IMR-90 (cell line): ENCODE measurements at regions not wholly inside any gene's neighbourhood (a gene's known extent, or its start where the extent isn't known, plus 50 kb on each side); places are given as distances from the start of the nearest gene placed in this dataset.

Source experiments
- ATAC-seq: fragments of 200-7000 bp; cut with Tn5 transposase; 2 replicates; pipeline ENCODE4 v1.9.1; 2020; ENCODE audit warnings: low read depth, mild to moderate bottlenecking, moderate library complexity
- BruUV-seq: library from RNA; stranded (reverse); fragments of 400-500 nt; replicated peaks from 2 replicates; lab custom pipeline; 2021; lab: Mats Ljungman, UMichigan
- CTCF ChIA-PET: fragments of 300-600 bp; formaldehyde crosslinking; extraction: SDS; loops from one replicate; lab custom pipeline; 2021; ENCODE audit warnings: antibody characterized with exemption; lab: Yijun Ruan, JAX
- POLR2A ChIA-PET: fragments of 300-600 bp; sonication (Branson Sonifier 250); formaldehyde crosslinking; loops from one replicate; lab custom pipeline; 2022; ENCODE audit warnings: antibody characterized with exemption; ENCODE audit not compliant: unreplicated experiment; lab: Charles Lee
- DNase-seq: peaks from one replicate; pipeline ENCODE4 v3.0.0; 2013
- H2AFZ ChIP-seq: replicated peaks from 2 replicates; pipeline ENCODE3; 2013; ENCODE audit warnings: low read length, mild to moderate bottlenecking; ENCODE audit not compliant: poor library complexity
- H2AK5ac ChIP-seq: 2 replicates; pipeline ENCODE4 v1.6.1; 2013; ENCODE audit warnings: low read depth, low read length, inconsistent platforms
- H2AK9ac ChIP-seq: replicated peaks from 2 replicates; pipeline ENCODE3; 2013; ENCODE audit warnings: mild to moderate bottlenecking, low read depth, low read length, moderate library complexity; ENCODE audit not compliant: poor library complexity
- H2BK120ac ChIP-seq: 2 replicates; pipeline ENCODE4 v1.6.1; 2013; ENCODE audit warnings: low read depth, low read length, inconsistent platforms
- H2BK15ac ChIP-seq: 3 replicates; pipeline ENCODE4 v1.6.1; 2013; ENCODE audit warnings: low read depth, low read length, inconsistent platforms
- H2BK20ac ChIP-seq: 2 replicates; pipeline ENCODE4 v1.6.1; 2013; ENCODE audit warnings: low read depth, mild to moderate bottlenecking, inconsistent platforms, low read length, moderate library complexity
- H2BK5ac ChIP-seq: 2 replicates; pipeline ENCODE4 v1.6.1; 2013; ENCODE audit warnings: mild to moderate bottlenecking, low read depth, low read length, inconsistent platforms; ENCODE audit not compliant: poor library complexity, severe bottlenecking
- H3K14ac ChIP-seq: replicated peaks from 2 replicates; pipeline ENCODE4 v1.6.1; 2013; ENCODE audit warnings: low read depth, low read length, inconsistent platforms
- H3K18ac ChIP-seq: 2 replicates; pipeline ENCODE4 v1.6.1; 2013; ENCODE audit warnings: low read depth, low read length, control low read depth
- H3K23ac ChIP-seq: 2 replicates; pipeline ENCODE4 v1.6.1; 2013; ENCODE audit warnings: low read depth, low read length, inconsistent platforms
- H3K27ac ChIP-seq: 2 replicates; pipeline ENCODE4 v1.5.1; 2013; ENCODE audit warnings: mild to moderate bottlenecking, control low read depth, low read length; ENCODE audit not compliant: insufficient read depth
- H3K27me3 ChIP-seq: 2 replicates; pipeline ENCODE4 v1.6.1; 2013; ENCODE audit warnings: low read length; ENCODE audit not compliant: control insufficient read depth, insufficient read depth
- H3K36me3 ChIP-seq: 2 replicates; pipeline ENCODE4 v1.6.1; 2013; ENCODE audit warnings: low read length, mixed read lengths; ENCODE audit not compliant: control insufficient read depth, insufficient read depth
- H3K4ac ChIP-seq: 2 replicates; pipeline ENCODE4 v1.6.1; 2013; ENCODE audit warnings: low read depth, low read length, inconsistent platforms
- H3K4me1 ChIP-seq: 2 replicates; pipeline ENCODE4 v1.6.1; 2013; ENCODE audit warnings: low read length, mixed read lengths; ENCODE audit not compliant: control insufficient read depth, insufficient read depth
- H3K4me2 ChIP-seq: 2 replicates; pipeline ENCODE4 v1.6.1; 2013; ENCODE audit warnings: low read depth, mild to moderate bottlenecking, control low read depth, low read length, moderate library complexity
- H3K4me3 ChIP-seq: 2 replicates; pipeline ENCODE4 v1.5.1; 2013; ENCODE audit warnings: low read depth, mild to moderate bottlenecking, control low read depth, low read length, moderate library complexity; ENCODE audit not compliant: insufficient read depth
- H3K56ac ChIP-seq: 2 replicates; pipeline ENCODE4 v1.6.1; 2013; ENCODE audit warnings: low read length, inconsistent platforms; ENCODE audit not compliant: insufficient read depth; ENCODE audit errors: extremely low read depth
- H3K79me1 ChIP-seq, 2 experiments: 2 replicates each; pipeline ENCODE4 v1.6.1; 2013; ENCODE audit warnings: low read length in 2 of 2, inconsistent platforms in 1 of 2, low read depth in 1 of 2
- H3K9ac ChIP-seq: 2 replicates; pipeline ENCODE4 v1.6.1; 2013; ENCODE audit warnings: low read depth, low read length, control low read depth
- H3K9me1 ChIP-seq: 2 replicates; pipeline ENCODE4 v1.6.1; 2013; ENCODE audit warnings: low read length, inconsistent platforms; ENCODE audit not compliant: insufficient read depth
- H3K9me3 ChIP-seq: 2 replicates; pipeline ENCODE4 v1.6.1; 2013; ENCODE audit warnings: low read length; ENCODE audit not compliant: control insufficient read depth, insufficient read depth
- H4K20me1 ChIP-seq: 2 replicates; pipeline ENCODE4 v1.6.1; 2013; ENCODE audit warnings: low read length, inconsistent platforms; ENCODE audit not compliant: insufficient read depth
- H4K5ac ChIP-seq: 2 replicates; pipeline ENCODE4 v1.6.1; 2013; ENCODE audit warnings: mild to moderate bottlenecking, low read depth, low read length, control low read depth
- H4K8ac ChIP-seq, 2 experiments: 2 replicates each; pipeline ENCODE4 v1.6.1; 2013; ENCODE audit warnings: low read depth in 2 of 2, low read length in 2 of 2, control low read depth in 1 of 2, inconsistent platforms in 1 of 2
- H4K91ac ChIP-seq: 2 replicates; pipeline ENCODE4 v1.6.1; 2013; ENCODE audit warnings: low read depth, low read length, inconsistent platforms; ENCODE audit not compliant: insufficient read depth
- BHLHE40 ChIP-seq: fragments of 150-350 bp; IDR thresholded peaks from 2 replicates; pipeline ENCODE4 v1.6.1; 2016; ENCODE audit warnings: mild to moderate bottlenecking, low read depth, low read length
- CEBPB ChIP-seq: IDR thresholded peaks from 2 replicates; pipeline ENCODE4 v1.6.1; 2012; ENCODE audit warnings: low read depth, low read length, improper control_type of control experiment
- CHD1 ChIP-seq: IDR thresholded peaks from 2 replicates; pipeline ENCODE4 v1.6.1; 2012; ENCODE audit warnings: low read depth, low read length, improper control_type of control experiment
- FOS ChIP-seq: fragments of 150-350 bp; IDR thresholded peaks from 2 replicates; pipeline ENCODE4 v1.6.1; 2016; ENCODE audit warnings: low read depth, low read length
- MAFK ChIP-seq: IDR thresholded peaks from 2 replicates; pipeline ENCODE4 v1.6.1; 2012; ENCODE audit warnings: low read depth, low read length, improper control_type of control experiment
- MAZ ChIP-seq: IDR thresholded peaks from 2 replicates; pipeline ENCODE4 v1.6.1; 2012; ENCODE audit warnings: low read depth, mild to moderate bottlenecking, low read length, improper control_type of control experiment, moderate library complexity, borderline replicate concordance
- MXI1 ChIP-seq: IDR thresholded peaks from 2 replicates; pipeline ENCODE4 v1.6.1; 2012; ENCODE audit warnings: low read depth, mild to moderate bottlenecking, low read length, moderate library complexity, borderline replicate concordance
- NFE2L2 ChIP-seq: fragments of 150-350 bp; IDR thresholded peaks from 2 replicates; pipeline ENCODE4 v1.6.1; 2016; ENCODE audit warnings: low read depth, mild to moderate bottlenecking, low read length
- POLR2A ChIP-seq: IDR thresholded peaks from 2 replicates; pipeline ENCODE4 v1.6.1; 2012; ENCODE audit warnings: mild to moderate bottlenecking, low read depth, low read length
- RAD21 ChIP-seq: IDR thresholded peaks from 2 replicates; pipeline ENCODE4 v1.6.1; 2012; ENCODE audit warnings: low read length, improper control_type of control experiment
- RCOR1 ChIP-seq: IDR thresholded peaks from 2 replicates; pipeline ENCODE4 v1.6.1; 2012; ENCODE audit warnings: mild to moderate bottlenecking, low read length, improper control_type of control experiment; ENCODE audit not compliant: insufficient replicate concordance
- RFX5 ChIP-seq: IDR thresholded peaks from 2 replicates; pipeline ENCODE4 v1.8.0; 2012; ENCODE audit warnings: low read depth, mild to moderate bottlenecking, low read length, moderate library complexity
- SMC3 ChIP-seq: fragments of 150-350 bp; IDR thresholded peaks from 2 replicates; pipeline ENCODE4 v1.6.1; 2016; ENCODE audit warnings: low read depth, mild to moderate bottlenecking, antibody characterized with exemption, low read length, moderate library complexity
- WGBS, 2 experiments: methylation state at CpG; one replicate each; pipeline versions ENCODE4 v1.1.5 to v1.1.7; 2013; ENCODE audit warnings: missing lambda C conversion rate in 2 of 2; ENCODE audit not compliant: insufficient read length in 1 of 2; ENCODE audit errors: extremely low coverage in 2 of 2; 5-methylcytosine and 5-hydroxymethylcytosine counted together
- dilution Hi-C: fragments of 300-500 bp; cut with HindIII; formaldehyde crosslinking; loops from one replicate; pipeline ENCODE4 v1.14.3; 2018; ENCODE audit warnings: low sequenced_read_pairs; ENCODE audit not compliant: unreplicated experiment
- in situ Hi-C: fragments of 300-500 bp; cut with MboI; formaldehyde crosslinking; loops from 3 replicates; pipeline ENCODE4 v1.14.3; 2019; ENCODE audit warnings: low sequenced_read_pairs, inconsistent platforms, mixed read lengths
- intact Hi-C: fragments of 100-400 bp; cut with micrococcal nuclease; formaldehyde crosslinking; loops from 2 replicates; pipeline ENCODE4 v1.10.0; 2022
- TF ChIP-seq, protein P1 (sequence below): fragments of 150-350 bp; IDR thresholded peaks from 2 replicates; pipeline ENCODE4 v1.6.1; 2017; ENCODE audit warnings: mild to moderate bottlenecking, antibody characterized with exemption, low read length, low read depth
- TF ChIP-seq, protein P2 (sequence below): fragments of 150-350 bp; IDR thresholded peaks from 2 replicates; pipeline ENCODE4 v1.6.1; 2016; ENCODE audit warnings: low read depth, mild to moderate bottlenecking, low read length, moderate library complexity, borderline replicate concordance
- TF ChIP-seq, protein P3 (sequence below): conservative IDR thresholded peaks from 2 replicates; pipeline ENCODE4 v1.5.1; 2012; ENCODE audit warnings: mild to moderate bottlenecking, low read depth, low read length, improper control_type of control experiment

DNA sequence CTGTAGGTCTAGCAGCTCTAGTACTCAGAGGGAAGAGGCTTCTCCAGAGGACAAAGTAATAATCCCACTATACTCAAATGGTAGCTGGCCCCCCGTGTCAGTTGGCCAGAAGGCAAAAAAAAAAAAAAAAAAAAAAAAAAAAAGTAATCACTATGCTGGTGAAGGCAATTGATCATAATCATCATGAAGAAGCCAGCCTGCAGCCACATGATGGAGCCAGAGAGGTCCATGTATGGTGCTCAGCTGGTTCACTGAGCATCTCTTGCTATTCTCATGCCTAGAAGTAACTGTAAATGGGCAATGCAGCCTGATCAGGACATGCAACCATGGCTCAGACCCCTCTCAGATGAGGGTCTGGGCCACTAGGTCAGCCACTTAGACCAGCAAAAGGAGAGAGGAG lies 378.8 kb downstream of the MED13L start:
- no peak overlapping the region for H4K8ac ChIP-seq
- dilution Hi-C loops: no loop called here
- H3K4me2 ChIP-seq: no peak overlapping the region
- H2BK20ac ChIP-seq: no peak overlapping the region
- TF ChIP-seq BHLHE40 (no peak), CHD1 (no peak), NFE2L2 (no peak), CEBPB (no peak), RAD21 (no peak), RFX5 (no peak), MAZ (no peak), MAFK (no peak), MXI1 (no peak), FOS (no peak), POLR2A (no peak), RCOR1 (no peak), SMC3 (no peak)
- TF ChIP-seq, protein P1, sequence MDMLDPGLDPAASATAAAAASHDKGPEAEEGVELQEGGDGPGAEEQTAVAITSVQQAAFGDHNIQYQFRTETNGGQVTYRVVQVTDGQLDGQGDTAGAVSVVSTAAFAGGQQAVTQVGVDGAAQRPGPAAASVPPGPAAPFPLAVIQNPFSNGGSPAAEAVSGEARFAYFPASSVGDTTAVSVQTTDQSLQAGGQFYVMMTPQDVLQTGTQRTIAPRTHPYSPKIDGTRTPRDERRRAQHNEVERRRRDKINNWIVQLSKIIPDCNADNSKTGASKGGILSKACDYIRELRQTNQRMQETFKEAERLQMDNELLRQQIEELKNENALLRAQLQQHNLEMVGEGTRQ: no peak
- TF ChIP-seq, protein P2, sequence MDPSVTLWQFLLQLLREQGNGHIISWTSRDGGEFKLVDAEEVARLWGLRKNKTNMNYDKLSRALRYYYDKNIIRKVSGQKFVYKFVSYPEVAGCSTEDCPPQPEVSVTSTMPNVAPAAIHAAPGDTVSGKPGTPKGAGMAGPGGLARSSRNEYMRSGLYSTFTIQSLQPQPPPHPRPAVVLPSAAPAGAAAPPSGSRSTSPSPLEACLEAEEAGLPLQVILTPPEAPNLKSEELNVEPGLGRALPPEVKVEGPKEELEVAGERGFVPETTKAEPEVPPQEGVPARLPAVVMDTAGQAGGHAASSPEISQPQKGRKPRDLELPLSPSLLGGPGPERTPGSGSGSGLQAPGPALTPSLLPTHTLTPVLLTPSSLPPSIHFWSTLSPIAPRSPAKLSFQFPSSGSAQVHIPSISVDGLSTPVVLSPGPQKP: no peak
- TF ChIP-seq, protein P3, sequence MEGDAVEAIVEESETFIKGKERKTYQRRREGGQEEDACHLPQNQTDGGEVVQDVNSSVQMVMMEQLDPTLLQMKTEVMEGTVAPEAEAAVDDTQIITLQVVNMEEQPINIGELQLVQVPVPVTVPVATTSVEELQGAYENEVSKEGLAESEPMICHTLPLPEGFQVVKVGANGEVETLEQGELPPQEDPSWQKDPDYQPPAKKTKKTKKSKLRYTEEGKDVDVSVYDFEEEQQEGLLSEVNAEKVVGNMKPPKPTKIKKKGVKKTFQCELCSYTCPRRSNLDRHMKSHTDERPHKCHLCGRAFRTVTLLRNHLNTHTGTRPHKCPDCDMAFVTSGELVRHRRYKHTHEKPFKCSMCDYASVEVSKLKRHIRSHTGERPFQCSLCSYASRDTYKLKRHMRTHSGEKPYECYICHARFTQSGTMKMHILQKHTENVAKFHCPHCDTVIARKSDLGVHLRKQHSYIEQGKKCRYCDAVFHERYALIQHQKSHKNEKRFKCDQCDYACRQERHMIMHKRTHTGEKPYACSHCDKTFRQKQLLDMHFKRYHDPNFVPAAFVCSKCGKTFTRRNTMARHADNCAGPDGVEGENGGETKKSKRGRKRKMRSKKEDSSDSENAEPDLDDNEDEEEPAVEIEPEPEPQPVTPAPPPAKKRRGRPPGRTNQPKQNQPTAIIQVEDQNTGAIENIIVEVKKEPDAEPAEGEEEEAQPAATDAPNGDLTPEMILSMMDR: no peak
- no peak overlapping the region for H2AK9ac ChIP-seq
- H4K20me1 ChIP-seq: no peaks in the 10 kb centered on the region
- H3K27ac ChIP-seq: no peak overlapping the region
- no peak overlapping the region for H4K5ac ChIP-seq
- no TSS peak for BruUV-seq
- no peak overlapping the region for H3K23ac ChIP-seq
- H4K91ac ChIP-seq: no peak overlapping the region
- H3K9me3 ChIP-seq: no peaks in the 10 kb centered on the region
- no peak for DNase-seq
- no peak overlapping the region for H3K14ac ChIP-seq
- POLR2A ChIA-PET: no interaction called here
- no peaks in the 10 kb centered on the region for H3K79me1 ChIP-seq
- no peak overlapping the region for H3K4ac ChIP-seq
- H3K9me1 ChIP-seq: no peaks in the 10 kb centered on the region
- no peak overlapping the region for H3K4me3 ChIP-seq
- no peak overlapping the region for H2BK5ac ChIP-seq
- H2BK15ac ChIP-seq: no peak overlapping the region
- H3K9ac ChIP-seq: no peak overlapping the region
- H3K36me3 ChIP-seq: no peaks in the 10 kb centered on the region
- H2AFZ ChIP-seq: no peak overlapping the region
- H3K27me3 ChIP-seq: peaks cover 10% of the 10 kb centered on the region
- H3K18ac ChIP-seq: no peak overlapping the region
- 0 out of 2 replicates have a peak, but pooled peaks cover 2% of the 10 kb centered on the region for H3K4me1 ChIP-seq
- WGBS, 2 experiments: no CpG with 5 or more reads among the region's 1 CpG
- no peak overlapping the region for H2BK120ac ChIP-seq
- H3K56ac ChIP-seq: no peak overlapping the region
- no peak overlapping the region for H2AK5ac ChIP-seq
- intact Hi-C loops: no loop called here
- ATAC-seq: no peak
- CTCF ChIA-PET: interaction anchor here (0.6 to 0.7 kb wide), 4 partner anchors 101 to 1275 kb away, joined by 3 to 4 read pairs (median 3); no protein-coding TSS in a partner anchor
- in situ Hi-C loops: no loop called here
